Choroid plexus epithelial cell (primary cell): ENCODE measurements at regions not wholly inside any gene's neighbourhood (a gene's known extent, or its start where the extent isn't known, plus 50 kb on each side); places are given as distances from the start of the nearest gene placed in this dataset.

Experiments
- DNase-seq: peaks from one replicate; pipeline ENCODE4 v3.0.0-alpha.2; 2010; ENCODE audit warnings: low read depth
- H3K4me3 ChIP-seq: 2 replicates; pipeline ENCODE4 v1.5.1; 2011; ENCODE audit warnings: low read depth, mild to moderate bottlenecking, control low read depth, low read length, moderate library complexity
- CTCF ChIP-seq: conservative IDR thresholded peaks from 2 replicates; pipeline ENCODE4 v1.5.1; 2011; ENCODE audit warnings: low read depth, mild to moderate bottlenecking, control low read depth, inconsistent platforms, low read length, moderate library complexity

- TF ChIP-seq CTCF, result no peak
- no peak overlapping the region for H3K4me3 ChIP-seq
- no peak for DNase-seq
These were observed 254.1 kb upstream of the N4BP1 start for GRCh38 chr16:48864055-48864454.

- DNase-seq, result no peak
- no peak for TF ChIP-seq CTCF
- no peak overlapping the region for H3K4me3 ChIP-seq
These were observed 252.1 kb upstream of the N4BP1 start for GRCh38 chr16:48862087-48862532.

- no peak overlapping the region for H3K4me3 ChIP-seq
- DNase-seq, result no peak
- TF ChIP-seq CTCF, result no peak
These were observed 250.4 kb upstream of the N4BP1 start for GRCh38 chr16:48860341-48860740.

GRCh38 chr16:48852951-48853350 is 243.0 kb upstream of the N4BP1 start:
- H3K4me3 ChIP-seq, result no peak overlapping the region
- no peak for TF ChIP-seq CTCF
- DNase-seq, result no peak

- TF ChIP-seq CTCF, result no peak
- no peak overlapping the region for H3K4me3 ChIP-seq
- no peak for DNase-seq
These were observed 242.5 kb upstream of the N4BP1 start for GRCh38 chr16:48852458-48852857.

- no peak for TF ChIP-seq CTCF
- DNase-seq, result no peak
- no peak overlapping the region for H3K4me3 ChIP-seq
These were observed 240.3 kb upstream of the N4BP1 start for GRCh38 chr16:48850097-48850770.

GRCh38 chr16:48846277-48846676 is 236.3 kb upstream of the N4BP1 start:
- no peak for DNase-seq
- H3K4me3 ChIP-seq, result no peak overlapping the region
- TF ChIP-seq CTCF, result no peak
